ENCODE measurements at regions not wholly inside any gene's neighbourhood (a gene's known extent, or its start where the extent isn't known, plus 50 kb on each side); places are given as distances from the start of the nearest gene placed in this dataset.

GRCh38 chr12:107487011-107487680, 198.5 kb upstream of the PWP1 start:
- TF ChIP-seq CTCF (tag by site-specific recombination; IDR thresholded peaks at IDR 0.05) (no peak), TCF7L2 (IDR thresholded peaks at IDR 0.05; ENCODE audit: borderline replicate concordance, low read depth, low read length) (no peak), ZBTB6 (tag by site-specific recombination; IDR thresholded peaks at IDR 0.05) (no peak)
